SH-SY5Y (cell line): ENCODE measurements at regions not wholly inside any gene's neighbourhood (a gene's known extent, or its start where the extent isn't known, plus 50 kb on each side); places are given as distances from the start of the nearest gene placed in this dataset.

Source experiments
- GATA2 ChIP-seq: IDR thresholded peaks from 2 replicates; pipeline ENCODE4 v1.6.1; 2011; ENCODE audit warnings: mild to moderate bottlenecking, low read depth, low read length
- GATA3 ChIP-seq: IDR thresholded peaks from 2 replicates; pipeline ENCODE4 v1.6.1; 2011; ENCODE audit warnings: low read depth, mild to moderate bottlenecking, low read length, moderate library complexity

DNA sequence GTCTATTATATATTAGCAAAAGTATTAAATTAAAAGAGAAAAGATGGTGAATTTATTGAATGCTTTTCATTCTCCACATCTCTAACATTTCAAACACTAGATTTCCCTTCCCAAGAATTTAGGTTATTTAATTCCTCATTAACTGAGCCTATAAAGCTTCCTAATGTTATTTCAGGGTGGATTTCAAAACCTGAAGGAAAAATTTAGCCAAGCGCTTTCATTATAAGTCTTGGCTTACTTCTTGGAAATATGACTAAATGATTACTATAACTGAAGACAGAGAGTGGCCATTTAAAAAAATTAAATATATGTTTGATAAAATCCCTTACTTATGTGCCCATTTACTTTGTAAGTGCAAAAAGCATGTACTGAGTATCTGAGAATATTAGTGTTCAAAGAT lies 141.8 kb upstream of the ARSJ start:
- no peak for TF ChIP-seq GATA3
- no peak for TF ChIP-seq GATA2

DNA sequence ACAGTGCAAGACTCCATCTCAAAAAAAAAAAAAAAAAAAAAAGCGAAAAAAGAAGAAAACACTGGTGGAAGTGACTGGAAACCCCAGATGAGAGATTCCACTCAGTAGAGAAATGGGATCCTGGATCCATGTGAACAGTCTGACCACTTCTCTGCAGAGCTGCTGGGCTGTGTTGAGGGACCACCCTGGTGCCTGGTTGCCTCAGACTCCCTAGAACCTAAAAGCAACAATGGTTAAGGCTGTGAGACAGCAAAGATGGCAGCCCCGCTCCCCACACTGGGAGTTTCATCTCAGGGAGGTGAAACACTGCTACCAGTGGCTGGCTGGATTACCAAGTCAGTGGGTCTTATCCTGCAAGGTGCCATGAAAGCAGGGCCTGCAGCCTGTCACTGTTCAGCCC lies 152.8 kb upstream of the ARSJ start:
- TF ChIP-seq GATA2 (no peak), GATA3 (no peak)

DNA sequence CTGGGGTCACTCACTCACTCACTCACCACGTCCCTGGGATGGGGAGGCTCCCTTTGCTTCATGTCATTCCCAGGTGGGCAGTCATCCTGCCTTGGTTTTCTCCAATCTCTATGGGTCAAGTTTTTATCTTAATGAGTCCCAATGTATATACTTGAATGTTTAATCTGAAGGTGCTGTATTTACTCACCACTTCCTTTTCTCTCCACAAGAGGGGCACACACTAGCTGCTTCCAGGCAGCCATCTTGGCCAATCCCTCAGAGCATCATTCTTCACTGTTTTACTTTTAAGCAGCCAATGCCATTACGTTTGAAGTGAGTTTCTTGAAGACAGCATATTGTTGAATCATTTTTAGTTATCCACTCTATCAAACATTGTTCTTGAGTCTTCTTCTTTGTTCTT lies 153.4 kb upstream of the ARSJ start:
- no peak for TF ChIP-seq GATA2
- no peak for TF ChIP-seq GATA3

DNA sequence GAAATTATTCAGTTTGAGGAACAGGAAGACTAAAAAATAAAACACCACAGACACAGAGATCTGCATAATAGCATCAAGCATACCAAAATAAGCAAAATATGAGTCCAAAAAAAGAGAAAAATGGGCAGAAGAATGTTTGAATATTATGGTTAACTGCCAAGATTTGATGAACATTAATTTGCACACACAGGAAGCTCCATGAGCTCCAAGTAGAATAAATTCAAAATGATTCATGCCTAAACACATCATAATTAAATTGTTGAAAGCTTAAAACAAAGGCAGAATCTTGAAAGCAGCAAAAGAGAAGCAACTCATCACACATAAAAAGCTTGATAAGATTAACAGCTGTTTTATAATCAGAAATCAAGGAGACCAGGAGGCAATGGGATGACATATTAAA lies 156.6 kb upstream of the ARSJ start:
- TF ChIP-seq GATA2 (no peak), GATA3 (no peak)

DNA sequence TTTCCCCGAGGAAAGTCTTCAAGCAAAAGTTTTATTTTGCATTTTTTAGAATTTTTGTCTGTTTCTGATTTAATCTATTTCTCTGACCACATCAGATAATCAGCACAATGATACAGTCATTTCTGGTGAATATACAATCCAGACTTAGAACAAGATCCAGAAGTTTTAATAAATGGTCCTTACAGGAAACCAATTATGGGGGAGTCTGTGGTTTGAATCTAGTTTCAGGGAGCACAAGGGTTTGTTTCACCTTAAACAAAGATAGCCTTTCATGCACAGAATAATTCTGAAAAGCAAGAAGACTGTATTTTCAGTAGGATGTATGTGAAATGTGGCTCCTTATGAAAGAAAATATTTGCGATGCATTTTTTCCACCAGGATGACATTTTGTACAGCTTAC lies 158.5 kb upstream of the ARSJ start:
- TF ChIP-seq GATA3 (no peak), GATA2 (no peak)

DNA sequence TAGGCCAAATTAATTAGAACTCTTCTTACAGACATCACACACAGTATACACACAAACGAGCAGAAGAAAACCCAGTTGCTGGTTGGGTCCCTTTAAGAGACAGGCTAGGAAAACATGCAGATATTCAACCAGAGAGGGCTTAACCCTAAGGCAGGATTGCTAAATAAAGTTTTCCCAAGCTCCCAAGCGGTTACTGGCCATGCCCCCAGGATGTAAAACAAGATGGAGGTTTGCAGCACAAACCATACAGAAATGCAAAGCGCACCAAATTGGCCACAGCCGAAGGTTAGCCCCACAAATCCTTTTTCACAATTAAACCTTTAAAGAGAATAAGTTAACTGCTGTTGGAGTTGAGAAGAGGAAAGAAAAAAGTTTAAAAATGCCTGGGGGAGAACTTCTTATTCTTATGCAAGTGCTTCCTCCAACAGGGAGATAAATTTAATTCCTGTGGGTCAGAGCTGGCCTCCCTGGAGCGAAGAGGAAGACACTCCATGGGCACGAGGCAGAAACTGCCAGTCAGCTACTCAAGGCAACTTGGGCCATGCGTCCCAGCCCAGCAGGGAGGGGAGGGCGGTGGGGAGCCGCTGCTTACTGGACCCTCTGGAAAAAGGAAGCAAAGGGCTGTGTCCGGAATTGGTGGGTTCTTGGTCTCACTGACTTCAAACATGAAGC lies 167.6 kb upstream of the ARSJ start:
- TF ChIP-seq GATA2 (no peak), GATA3 (no peak)

DNA sequence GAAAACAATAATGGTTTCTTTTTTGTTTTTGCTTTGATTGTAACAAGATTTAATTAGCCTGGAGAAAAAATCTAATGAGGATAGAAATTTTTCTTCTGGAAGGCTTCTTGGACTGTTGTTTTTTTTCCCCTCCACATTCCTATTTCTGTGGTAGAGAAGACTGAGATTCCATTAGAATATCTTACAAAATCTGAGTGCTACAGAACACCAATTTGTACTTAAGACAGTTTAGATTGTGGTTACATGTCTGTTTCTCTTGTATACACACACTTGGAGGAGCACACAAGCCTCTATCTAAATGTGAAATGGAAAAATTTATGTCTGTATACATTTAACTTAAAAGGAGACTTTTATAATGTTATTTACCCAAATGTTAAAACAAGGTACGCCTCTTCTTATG lies 176.9 kb upstream of the ARSJ start:
- TF ChIP-seq GATA2 (no peak), GATA3 (no peak)

DNA sequence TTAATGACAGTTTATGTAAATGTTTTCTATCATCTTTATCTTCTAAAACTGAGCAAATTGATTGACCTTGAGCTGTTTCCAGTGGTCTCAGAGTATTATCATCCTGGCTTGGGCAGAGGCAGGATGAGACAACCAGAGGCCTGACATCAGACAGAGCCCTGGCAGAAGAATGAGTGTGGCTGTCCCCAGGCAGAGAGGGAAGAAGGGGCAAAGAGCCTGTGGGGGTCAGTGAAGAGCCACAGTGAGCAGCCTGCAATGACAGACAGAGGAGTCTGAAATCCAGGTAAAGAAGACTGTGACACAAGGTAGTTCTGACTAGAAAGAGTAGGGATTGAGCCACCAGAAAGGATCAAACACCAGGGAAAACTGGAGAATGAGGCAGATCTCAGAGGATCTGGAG lies 182.4 kb upstream of the ARSJ start:
- TF ChIP-seq GATA3 (no peak), GATA2 (no peak)

DNA sequence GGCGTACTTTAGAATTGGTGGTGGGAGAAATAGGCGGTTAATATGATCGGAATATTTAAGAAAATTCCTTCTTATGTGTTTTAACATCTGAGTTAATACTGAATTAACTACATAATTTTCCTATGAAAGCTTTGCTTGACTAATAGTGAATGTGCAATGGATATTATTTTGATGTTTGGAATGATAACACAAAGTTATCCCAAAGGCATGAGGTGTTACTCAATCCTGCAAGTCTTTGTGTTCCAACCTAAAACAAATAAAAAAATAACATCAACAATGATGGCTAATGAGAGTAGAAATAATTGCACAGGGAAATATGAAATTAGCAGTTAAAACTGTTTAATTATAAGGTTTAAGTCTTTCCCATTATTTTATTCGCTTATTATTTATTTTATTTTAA lies 183.6 kb upstream of the ARSJ start:
- no peak for TF ChIP-seq GATA2
- TF ChIP-seq GATA3, result no peak

DNA sequence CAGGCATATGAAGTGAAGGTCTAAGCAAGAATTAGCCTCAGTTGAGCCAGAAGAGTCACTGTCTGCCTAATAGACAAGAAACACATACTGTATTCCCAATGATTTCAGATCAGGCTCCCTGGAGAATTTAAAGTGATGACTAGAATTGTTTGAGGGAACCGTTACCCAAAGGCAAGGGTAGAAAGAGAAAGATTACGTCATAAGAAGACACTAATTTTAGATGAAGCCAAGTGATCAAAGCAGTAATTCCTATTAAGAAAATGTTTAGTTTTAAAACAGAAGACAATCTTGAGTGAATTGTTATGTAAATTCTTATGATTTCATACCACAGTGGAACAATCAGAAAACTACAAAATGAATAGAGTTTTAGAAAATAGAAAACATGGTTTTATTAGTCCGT lies 194.5 kb upstream of the ARSJ start:
- TF ChIP-seq GATA3 (no peak), GATA2 (no peak)

DNA sequence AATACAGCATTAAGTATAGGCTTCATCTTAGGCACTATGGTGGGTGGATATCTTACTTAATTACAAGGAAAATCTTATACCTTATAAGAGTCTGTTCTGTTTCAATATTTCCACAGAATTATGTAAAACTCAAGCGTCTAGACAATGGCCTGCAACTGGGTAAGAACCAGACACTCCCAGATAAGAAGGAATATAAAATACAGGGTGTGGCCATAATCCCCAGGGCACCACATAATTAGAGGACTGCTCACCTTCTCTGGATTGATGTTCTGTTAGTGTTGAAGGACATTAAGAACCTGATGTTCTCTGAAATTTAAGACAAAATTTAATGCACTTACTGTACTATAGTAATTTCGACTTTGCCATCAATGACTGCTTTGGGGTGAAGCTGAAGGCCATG lies 198.2 kb upstream of the ARSJ start:
- no peak for TF ChIP-seq GATA3
- TF ChIP-seq GATA2, result no peak

DNA sequence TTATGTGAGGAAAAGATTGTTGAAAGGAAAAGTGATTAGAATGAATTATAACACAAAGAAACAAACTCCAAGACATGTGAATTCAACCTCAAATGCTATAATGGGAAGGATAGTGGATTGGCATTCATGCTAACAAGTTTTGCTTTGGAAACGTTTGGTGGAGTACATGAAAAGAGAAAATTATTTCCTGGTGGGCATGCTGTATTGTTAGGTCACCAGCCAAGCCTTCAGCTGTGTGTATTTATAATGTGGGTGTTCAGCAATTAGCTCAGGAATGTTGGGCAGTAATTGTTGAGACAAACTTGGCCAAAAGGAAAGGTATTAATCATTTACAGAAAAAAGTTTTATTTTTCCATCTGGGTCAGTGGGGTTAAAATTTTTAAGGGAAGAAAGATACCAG lies 198.9 kb upstream of the ARSJ start:
- TF ChIP-seq GATA2, result no peak
- TF ChIP-seq GATA3, result no peak

DNA sequence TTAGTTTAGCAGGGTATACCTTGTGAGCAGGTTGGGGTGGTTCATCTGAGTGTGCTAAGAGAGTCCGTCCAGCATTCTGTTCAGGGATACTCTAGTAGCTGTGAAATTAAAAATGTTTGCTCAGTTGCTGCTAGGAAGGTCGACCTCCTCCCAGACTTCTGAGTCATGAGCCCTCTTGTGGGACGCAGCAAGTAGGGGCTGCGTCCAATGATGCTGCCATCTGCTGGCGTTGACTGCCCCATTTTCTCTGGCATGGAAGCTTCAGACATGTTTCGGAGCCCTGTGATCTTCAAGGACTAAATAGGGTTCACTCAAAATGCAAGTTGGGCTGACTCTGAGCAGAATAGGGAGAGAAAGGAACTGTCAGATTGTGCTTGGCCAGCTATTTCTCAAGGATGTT lies 201.0 kb upstream of the ARSJ start:
- TF ChIP-seq GATA2, result no peak
- TF ChIP-seq GATA3, result no peak

DNA sequence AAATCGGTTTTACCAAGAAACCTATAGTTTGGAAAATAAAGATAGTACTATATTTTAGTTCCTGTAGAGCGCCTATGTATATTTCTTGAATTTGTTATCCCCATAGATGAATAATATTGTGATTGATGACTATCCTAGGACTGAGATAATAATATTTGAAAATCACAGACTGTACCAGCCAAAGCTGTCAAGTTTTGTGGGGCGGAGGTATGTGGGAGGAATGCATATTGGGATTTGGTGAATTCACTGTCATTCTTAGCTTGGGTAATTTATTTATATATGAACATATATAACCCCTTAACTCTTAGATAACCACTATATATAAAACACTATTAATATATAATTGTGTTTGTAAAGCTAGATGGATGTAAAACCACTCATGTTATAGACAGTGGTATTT lies 205.5 kb upstream of the ARSJ start:
- TF ChIP-seq GATA2, result no peak
- TF ChIP-seq GATA3, result no peak

DNA sequence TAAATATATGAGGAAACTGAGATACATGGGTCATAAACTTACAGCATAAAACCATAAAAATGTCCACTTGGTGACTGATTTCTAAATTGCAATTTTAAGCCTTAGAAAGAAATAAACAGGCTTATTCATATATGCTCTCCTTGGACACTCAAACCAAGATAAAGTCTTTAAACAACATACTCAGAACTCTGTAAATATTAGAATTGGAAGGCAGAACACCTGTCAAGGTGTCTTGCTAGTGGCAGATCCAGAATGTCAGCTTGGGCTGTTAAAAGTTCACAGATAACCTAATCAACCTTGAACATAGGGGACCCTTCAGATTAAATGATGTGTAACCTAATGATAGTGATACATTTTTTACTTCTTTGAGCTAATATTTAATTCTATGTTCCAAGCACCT lies 208.1 kb upstream of the ARSJ start:
- TF ChIP-seq GATA3 (no peak), GATA2 (no peak)

DNA sequence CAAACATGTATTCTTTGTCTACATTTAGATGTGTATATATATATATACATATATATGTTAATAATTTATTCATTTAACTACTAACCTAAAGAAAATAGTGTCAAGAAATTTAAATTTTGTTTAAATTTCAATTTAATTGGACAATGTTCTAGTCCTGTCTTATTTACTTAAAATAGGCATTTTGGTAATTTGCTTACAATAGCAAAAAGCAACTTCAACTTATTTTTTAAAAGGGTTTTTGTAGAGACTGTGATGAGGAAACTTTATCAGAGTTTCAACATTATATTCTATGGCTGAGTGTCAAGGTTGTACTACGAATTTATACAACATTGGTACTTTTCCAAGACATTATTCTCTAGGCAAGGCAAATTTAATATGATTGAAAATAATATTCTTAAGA lies 212.0 kb upstream of the ARSJ start:
- no peak for TF ChIP-seq GATA2
- no peak for TF ChIP-seq GATA3

DNA sequence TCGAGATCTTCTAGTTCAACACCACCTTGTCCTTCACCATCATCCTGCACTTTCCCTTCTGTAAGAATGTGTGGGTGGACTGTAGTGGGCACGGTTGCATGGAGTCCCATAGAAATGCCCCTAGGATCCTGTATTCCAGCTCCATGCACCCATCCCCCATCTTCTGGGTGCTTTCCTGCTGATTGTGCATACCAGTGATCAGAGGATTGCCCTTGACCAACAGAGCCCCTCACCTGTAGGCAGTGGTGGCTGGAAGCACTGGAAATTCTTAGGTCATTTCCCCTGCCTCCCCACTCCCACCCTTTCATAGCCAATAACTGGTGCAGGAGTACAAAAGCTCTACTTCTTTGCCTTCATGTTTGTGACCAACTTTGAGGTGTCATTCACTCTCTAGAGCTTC lies 213.4 kb upstream of the ARSJ start:
- TF ChIP-seq GATA2 (no peak), GATA3 (no peak)
